MG63 (cell line): ENCODE measurements at regions not wholly inside any gene's neighbourhood (a gene's known extent, or its start where the extent isn't known, plus 50 kb on each side); places are given as distances from the start of the nearest gene placed in this dataset.

Experiments
- DNase-seq: peaks from one replicate; pipeline ENCODE4 v3.0.0-alpha.2; 2020
- H3K27me3 ChIP-seq: fragments of 250-450 bp; sonication (Bioruptor Pico); 2 replicates; pipeline ENCODE4 v1.5.1; 2020; ENCODE audit warnings: mild to moderate bottlenecking, moderate library complexity
- H3K36me3 ChIP-seq: fragments of 250-450 bp; sonication (Bioruptor Pico); 2 replicates; pipeline ENCODE4 v1.5.1; 2020; ENCODE audit warnings: mild to moderate bottlenecking, moderate library complexity
- H3K4me3 ChIP-seq: fragments of 250-450 bp; sonication (Bioruptor Pico); 2 replicates; pipeline ENCODE4 v1.5.1; 2020; ENCODE audit warnings: mild to moderate bottlenecking, moderate library complexity
- H3K9me3 ChIP-seq: fragments of 250-450 bp; sonication (Bioruptor Pico); 2 replicates; pipeline ENCODE4 v1.5.1; 2020; ENCODE audit warnings: mild to moderate bottlenecking, moderate library complexity

DNA sequence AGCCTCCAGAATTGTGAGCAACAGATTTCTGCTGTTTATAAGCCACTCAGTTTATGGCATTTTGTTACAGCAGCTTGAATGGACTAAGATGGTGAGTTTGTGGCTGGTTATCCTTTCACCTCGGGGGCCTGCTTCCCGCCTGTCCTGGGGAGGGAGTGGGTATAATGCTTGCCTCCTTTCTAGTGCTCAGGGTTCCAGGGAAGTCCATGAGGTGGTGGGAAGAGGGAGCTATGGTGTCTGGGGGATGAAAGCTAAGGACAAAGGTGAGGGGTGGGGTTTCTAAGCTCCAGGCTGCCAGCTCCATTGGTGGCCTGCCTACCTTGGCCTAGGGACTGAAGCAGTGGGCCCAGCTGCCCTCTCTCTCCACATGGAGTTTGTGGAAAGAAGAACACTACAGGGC, 50.2 kb upstream of the SDK2 start:
- DNase-seq, result no peak

DNA sequence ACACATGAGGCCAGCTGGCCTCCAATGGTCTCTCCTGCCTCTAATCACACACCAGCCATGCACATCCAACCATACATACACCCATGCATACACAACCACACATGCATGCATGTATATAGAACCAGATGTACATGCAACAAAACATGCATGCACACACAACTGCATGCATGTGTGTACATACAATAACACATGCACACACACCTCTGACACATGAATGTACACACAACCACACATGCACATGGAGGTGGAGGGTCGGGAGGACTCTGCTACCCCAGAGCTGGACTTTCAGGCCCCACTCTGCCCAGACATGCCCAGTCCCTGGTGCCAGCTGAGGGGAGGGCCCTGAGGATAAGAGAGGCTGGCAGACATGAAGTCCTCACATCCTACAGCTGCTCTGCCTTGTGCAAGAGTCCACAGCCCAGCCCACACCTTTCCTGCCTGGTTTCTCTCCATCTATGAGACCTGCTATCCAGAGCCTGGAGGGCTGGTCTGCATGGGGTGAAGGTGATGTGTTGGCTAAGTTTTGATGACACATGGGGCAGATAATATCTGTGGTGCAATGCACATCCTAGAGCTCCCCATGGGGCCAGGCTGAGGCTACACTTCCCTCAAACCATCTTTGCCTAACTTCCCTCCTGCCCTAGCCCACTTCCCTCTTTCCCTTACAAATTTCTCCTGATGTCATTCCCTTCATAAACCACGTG, 50.9 kb upstream of the SDK2 start:
- no peak for DNase-seq
- Histone ChIP-seq H3K4me3 (no peak overlapping the region), H3K9me3 (no peaks in the 10 kb centered on the region), H3K36me3 (no peaks in the 10 kb centered on the region), H3K27me3 (peaks cover 4% of the 10 kb centered on the region; the same call in 1 of the 2 replicates)

More for the DNA sequence above, 50.2 kb upstream of the SDK2 start:
- Histone ChIP-seq H3K36me3 (no peaks in the 10 kb centered on the region), H3K9me3 (no peaks in the 10 kb centered on the region), H3K27me3 (peaks cover 4% of the 10 kb centered on the region; the same call in 1 of the 2 replicates), H3K4me3 (no peak overlapping the region)

DNA sequence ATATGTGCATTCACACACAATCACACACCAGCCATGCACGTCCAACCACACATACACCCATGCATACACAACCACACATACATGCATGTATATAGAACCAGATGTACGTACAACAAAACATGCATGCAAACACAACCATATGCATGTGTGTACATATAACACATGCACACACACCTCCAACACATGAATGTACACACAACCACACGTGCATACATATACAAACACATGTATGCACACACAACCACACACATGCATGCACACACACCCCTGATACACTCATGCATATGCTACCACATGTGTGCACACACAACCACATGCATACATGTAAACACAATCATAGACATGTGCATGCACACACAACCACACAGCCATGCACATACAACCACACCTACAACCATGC, 52.0 kb upstream of the SDK2 start:
- Histone ChIP-seq H3K36me3 (no peaks in the 10 kb centered on the region), H3K4me3 (no peak overlapping the region), H3K27me3 (peaks cover 4% of the 10 kb centered on the region; the same call in 1 of the 2 replicates), H3K9me3 (no peaks in the 10 kb centered on the region)
- DNase-seq, result no peak

DNA sequence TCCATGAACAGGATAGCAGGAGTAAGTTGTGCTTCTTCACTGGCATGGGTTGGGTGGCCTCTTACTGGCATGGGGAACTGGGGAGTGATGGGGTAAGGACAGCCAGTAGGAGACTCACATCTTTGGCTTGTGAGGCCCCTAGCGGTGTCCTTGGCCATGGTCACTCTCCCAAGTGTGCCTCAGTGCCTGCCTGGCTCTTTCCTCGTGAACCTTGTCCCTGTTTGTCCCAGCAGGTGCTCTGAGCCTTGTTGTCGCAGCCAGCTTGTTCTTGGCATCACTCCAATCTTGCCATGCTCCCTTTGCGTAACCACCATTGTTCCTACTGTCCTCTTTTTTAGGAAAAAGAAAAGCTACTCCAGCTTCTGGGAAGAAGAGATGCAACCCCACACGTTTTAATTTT, 53.6 kb upstream of the SDK2 start:
- no peaks in the 10 kb centered on the region for H3K36me3 ChIP-seq
- H3K27me3 ChIP-seq, result peaks cover 4% of the 10 kb centered on the region; the same call in 1 of the 2 replicates
- H3K4me3 ChIP-seq, result no peak overlapping the region
- DNase-seq, result no peak
- H3K9me3 ChIP-seq, result no peaks in the 10 kb centered on the region

DNA sequence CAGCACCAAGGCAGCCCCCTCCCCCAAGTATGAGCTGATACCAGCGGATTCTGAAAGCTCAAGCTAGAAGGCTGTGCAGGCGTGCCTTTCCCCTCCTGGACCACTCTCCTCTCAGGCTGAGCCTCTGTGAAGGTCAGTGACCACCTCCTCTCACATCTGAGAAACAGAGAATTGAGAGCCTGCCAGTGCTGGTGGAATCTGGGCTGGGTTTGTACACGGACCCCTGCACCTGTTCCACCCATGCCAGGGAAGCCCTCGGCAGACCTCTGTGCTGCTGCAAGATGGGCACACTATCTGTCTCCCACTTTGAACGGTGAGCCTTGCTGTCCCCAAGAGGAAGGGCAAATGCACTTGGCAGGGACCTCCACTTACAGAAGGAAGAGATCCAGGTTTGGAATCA, 54.7 kb upstream of the SDK2 start:
- Histone ChIP-seq H3K9me3 (no peaks in the 10 kb centered on the region), H3K36me3 (no peaks in the 10 kb centered on the region), H3K4me3 (no peak overlapping the region), H3K27me3 (peaks cover 4% of the 10 kb centered on the region; the same call in 1 of the 2 replicates)
- DNase-seq, result no peak

DNA sequence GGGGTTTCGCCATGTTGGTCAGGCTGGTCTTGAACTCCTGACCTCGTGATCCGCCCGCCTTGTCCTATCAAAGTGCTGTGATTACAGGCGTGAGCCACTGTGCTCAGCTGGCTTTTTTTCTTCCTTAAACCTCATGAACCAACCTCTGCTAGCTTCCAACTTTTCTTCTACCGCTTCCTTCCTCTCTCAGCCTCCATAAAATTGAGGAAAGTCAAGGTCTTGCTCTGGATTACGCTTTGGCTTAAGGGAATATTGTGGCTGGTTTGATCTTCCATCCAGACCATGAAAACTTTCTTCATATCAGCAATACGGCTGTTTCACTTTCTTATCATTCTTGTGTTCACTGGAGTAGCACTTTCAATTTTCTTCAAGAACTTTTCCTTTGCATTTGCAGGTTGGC, 57.5 kb upstream of the SDK2 start:
- Histone ChIP-seq H3K36me3 (no peaks in the 10 kb centered on the region), H3K27me3 (peaks cover 4% of the 10 kb centered on the region; the same call in 1 of the 2 replicates), H3K9me3 (no peaks in the 10 kb centered on the region), H3K4me3 (no peak overlapping the region)
- no peak for DNase-seq

DNA sequence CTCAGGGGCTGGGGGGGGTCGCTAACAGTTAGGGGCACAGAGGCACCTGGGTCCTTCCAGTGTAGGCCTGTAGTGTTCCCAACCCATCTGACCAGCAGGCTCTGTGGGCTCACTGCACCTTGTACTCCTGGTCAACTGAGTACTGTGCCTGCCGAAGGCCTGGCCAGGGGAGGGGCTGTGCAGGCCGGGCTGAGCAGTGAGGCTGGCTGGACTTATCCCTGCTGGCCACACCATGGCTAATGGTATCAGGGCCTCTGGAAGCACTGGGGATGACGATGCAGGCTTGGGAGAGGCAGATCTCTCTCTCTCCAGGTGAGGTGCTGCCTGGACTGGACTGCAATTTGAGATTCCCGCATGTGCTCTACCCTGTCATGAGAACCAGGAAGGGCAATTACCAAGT, 58.9 kb upstream of the SDK2 start:
- Histone ChIP-seq H3K4me3 (no peak overlapping the region), H3K9me3 (peaks cover 7% of the 10 kb centered on the region; the same call in 1 of the 2 replicates), H3K27me3 (peaks cover 4% of the 10 kb centered on the region; the same call in 1 of the 2 replicates), H3K36me3 (no peaks in the 10 kb centered on the region)
- DNase-seq, result no peak

DNA sequence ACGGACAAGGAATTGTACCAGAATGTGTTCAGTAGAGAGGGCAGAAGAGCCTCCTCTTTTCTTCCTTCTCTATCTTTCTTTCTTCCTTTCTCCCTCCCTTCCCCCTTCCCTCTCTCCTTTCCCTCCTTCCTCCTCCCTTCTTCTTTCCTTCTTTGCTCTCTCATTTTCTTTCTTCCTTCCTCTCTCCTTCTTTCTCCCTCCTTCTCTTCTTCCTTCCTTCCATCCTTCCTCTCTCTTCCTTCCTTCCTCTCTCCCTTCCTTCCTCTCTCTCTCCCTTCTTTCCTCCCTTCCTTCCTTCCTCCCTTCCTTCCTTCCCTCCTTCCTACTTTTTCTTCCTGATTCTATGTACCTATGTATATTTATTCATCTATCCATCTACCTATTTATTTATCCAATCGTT, 59.7 kb upstream of the SDK2 start:
- H3K36me3 ChIP-seq, result no peaks in the 10 kb centered on the region
- H3K9me3 ChIP-seq, result peaks cover 7% of the 10 kb centered on the region; the same call in 1 of the 2 replicates
- no peak overlapping the region for H3K4me3 ChIP-seq
- no peak for DNase-seq
- no peaks in the 10 kb centered on the region for H3K27me3 ChIP-seq

DNA sequence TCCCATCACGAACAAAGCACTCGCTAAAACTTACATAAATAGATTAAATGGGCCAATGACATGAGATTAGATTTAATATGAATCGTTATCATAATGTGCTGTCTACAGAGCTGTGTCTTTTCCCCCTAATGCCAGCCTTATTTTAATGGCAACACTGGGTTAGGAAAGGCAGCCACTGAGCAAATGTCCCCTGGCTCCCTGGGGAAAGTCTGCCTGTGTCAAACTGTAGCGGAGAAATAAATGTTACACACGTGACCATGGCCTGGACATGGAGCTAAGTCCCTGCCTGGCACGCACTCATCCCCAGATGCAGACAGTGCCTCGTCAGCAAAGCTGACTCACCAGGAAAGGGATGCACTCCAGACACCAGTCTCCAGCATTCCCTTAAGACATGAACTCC, 61.3 kb upstream of the SDK2 start:
- Histone ChIP-seq H3K9me3 (peaks cover 7% of the 10 kb centered on the region; the same call in 1 of the 2 replicates), H3K36me3 (no peaks in the 10 kb centered on the region), H3K4me3 (no peak overlapping the region), H3K27me3 (no peaks in the 10 kb centered on the region)
- DNase-seq, result peak; percentile 85

DNA sequence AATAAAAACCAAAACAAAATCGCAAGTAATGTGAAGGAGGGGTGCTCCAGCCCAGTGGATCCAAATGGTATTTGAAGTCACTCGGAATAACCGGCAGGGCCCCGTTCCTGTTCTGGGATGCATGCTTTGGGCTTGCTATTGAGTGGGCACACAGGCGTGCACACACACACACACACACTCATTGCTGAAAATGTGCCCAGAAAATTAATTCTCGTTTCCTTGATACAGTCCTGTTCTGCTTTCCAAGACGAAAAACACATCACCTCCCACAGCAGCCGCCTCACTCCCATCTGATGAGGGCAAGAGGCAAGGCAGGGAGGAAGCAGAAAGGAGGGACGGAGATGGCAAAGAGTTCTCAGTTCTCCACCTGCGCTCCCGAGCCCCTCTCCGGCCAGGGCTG, 62.2 kb upstream of the SDK2 start:
- no peak for DNase-seq
- Histone ChIP-seq H3K9me3 (peaks cover 7% of the 10 kb centered on the region; the same call in 1 of the 2 replicates), H3K4me3 (no peak overlapping the region), H3K36me3 (no peaks in the 10 kb centered on the region), H3K27me3 (no peaks in the 10 kb centered on the region)

DNA sequence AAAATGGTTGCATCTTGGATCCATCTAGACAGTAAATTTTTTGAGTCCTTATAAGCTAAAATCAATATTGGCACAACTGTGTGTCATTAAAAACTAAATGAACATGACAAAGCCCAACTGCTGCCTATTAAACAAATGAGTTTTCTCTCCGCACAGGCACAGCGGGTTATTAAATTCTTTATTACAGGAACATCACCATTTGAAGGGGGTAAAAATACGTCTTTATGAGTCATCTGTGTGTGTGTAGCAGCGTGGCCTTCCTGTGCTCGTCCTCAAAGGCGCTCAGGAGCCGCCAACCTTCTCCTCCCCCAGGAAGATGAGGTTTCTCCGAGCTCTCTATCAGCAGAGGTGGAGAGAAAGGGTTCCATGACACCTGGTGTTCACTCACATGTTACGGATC, 62.6 kb upstream of the SDK2 start:
- peaks cover 2% of the 10 kb centered on the region; the same call in 1 of the 2 replicates for H3K27me3 ChIP-seq
- no peak for DNase-seq
- H3K9me3 ChIP-seq, result peaks cover 7% of the 10 kb centered on the region; the same call in 1 of the 2 replicates
- H3K36me3 ChIP-seq, result no peaks in the 10 kb centered on the region
- H3K4me3 ChIP-seq, result no peak overlapping the region

DNA sequence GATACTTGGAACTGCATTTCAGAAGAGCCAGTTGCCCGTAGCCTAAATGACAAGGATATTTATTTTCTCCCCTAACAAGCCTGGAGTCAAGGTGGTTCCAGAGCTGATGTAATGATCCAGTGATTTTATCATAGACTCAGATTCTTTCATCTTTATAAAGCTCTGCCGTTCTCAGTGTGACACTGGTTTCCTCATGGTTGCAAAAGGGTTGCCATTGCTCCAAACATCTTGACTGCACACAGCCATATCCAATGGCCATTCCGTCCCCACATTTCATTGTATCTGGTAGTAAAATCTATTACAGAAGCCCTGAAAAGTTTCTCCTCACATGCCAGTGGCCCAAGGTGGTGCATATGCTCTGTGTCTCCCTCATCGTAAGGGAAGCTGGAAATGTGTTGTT, 63.1 kb upstream of the SDK2 start:
- no peak for DNase-seq
- Histone ChIP-seq H3K9me3 (peaks cover 7% of the 10 kb centered on the region; the same call in 1 of the 2 replicates), H3K27me3 (peaks cover 5% of the 10 kb centered on the region), H3K4me3 (no peak overlapping the region), H3K36me3 (no peaks in the 10 kb centered on the region)

DNA sequence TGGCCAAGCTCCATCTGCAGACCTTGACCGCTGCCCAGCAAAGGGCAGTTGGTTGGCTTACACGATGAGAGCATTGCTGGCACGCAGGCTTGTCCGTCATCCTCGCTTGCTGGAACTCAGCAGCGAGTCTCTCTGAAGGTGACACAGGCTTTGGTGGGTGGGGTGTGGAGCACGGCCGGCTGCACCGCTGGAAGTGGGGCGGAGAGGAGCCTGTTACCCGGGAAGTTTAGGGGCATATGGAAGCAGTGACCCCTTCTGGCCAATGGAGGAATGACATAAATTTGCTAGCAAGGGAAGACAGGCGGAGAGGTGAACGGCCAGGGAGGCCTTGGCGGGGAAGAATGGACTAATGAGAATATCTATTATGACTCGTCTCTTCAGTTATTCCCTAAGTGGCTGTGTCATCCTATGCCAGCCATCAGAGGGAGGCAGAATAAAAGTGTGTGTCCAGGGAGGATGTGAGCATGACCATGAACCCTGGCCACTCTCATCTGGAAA, 65.9 kb upstream of the SDK2 start:
- Histone ChIP-seq H3K4me3 (no peak overlapping the region), H3K36me3 (no peaks in the 10 kb centered on the region), H3K9me3 (peaks cover 7% of the 10 kb centered on the region; the same call in 1 of the 2 replicates), H3K27me3 (peaks cover 14% of the 10 kb centered on the region)
- peak; percentile 76 for DNase-seq

DNA sequence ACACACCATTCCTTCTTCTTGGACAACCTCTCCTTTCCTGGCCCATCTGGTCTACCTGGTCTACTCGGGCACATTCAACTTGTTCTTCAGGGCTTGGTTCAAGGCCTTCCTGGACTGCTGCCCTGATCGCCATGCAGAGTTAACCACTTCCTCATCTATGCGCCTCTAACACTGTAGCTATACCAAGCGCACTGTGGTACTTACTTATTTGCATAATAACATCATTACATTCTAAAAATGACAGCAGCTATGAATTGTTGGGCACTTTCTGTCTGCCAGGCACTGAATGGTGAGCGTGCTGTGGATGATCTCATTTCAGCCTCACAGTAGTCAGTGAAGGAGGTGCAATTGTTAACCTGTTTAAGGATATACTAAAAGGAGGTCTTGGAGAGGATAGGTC, 66.9 kb upstream of the SDK2 start:
- H3K4me3 ChIP-seq, result no peak overlapping the region
- peaks cover 14% of the 10 kb centered on the region for H3K27me3 ChIP-seq
- peaks cover 7% of the 10 kb centered on the region; the same call in 1 of the 2 replicates for H3K9me3 ChIP-seq
- no peak for DNase-seq
- no peaks in the 10 kb centered on the region for H3K36me3 ChIP-seq

DNA sequence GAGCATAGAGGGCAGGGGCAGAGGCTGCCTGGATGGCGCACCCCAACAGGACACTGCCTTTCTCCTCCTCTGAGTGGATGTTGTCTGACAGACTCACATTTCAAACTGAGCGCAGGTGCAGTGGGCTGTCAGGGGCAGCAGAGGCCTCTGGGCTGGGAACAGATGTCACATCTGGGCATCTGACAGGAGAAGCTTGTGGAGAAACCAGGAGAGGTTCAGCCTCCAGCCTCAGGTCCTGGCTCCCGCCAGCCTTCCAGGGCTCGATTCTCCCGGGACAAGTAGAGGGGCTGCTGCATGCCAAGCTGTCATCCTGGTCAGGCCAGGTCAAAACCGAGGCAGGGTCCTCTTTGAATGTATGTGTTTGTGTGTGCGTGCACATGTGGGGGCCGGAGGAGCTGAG, 67.7 kb upstream of the SDK2 start:
- DNase-seq, result no peak
- Histone ChIP-seq H3K36me3 (no peaks in the 10 kb centered on the region), H3K27me3 (peaks cover 19% of the 10 kb centered on the region), H3K4me3 (no peak overlapping the region), H3K9me3 (peaks cover 6% of the 10 kb centered on the region; the same call in 1 of the 2 replicates)

DNA sequence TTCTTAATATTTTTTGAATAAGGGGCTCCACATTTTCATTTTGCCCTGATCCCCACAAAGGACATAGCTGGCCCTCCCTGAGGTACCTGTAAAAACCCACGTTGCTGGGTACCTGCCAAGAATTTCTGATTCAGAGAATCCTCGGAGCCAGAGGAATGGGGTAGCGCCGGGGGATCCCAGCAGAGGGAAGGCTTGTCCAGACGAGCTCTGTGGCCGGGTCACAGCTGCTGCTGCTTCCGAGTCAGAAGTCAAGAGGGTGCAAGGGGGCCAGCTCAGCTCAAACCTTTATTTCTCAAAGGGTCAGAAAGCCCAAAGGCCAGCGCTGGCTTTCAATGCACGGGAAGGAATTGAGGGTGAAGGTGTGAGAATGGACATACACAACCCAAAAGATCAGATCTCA, 68.9 kb upstream of the SDK2 start:
- H3K27me3 ChIP-seq, result peaks cover 19% of the 10 kb centered on the region
- H3K9me3 ChIP-seq, result no peaks in the 10 kb centered on the region
- H3K4me3 ChIP-seq, result no peak overlapping the region
- H3K36me3 ChIP-seq, result no peaks in the 10 kb centered on the region
- DNase-seq, result peak; percentile 13

DNA sequence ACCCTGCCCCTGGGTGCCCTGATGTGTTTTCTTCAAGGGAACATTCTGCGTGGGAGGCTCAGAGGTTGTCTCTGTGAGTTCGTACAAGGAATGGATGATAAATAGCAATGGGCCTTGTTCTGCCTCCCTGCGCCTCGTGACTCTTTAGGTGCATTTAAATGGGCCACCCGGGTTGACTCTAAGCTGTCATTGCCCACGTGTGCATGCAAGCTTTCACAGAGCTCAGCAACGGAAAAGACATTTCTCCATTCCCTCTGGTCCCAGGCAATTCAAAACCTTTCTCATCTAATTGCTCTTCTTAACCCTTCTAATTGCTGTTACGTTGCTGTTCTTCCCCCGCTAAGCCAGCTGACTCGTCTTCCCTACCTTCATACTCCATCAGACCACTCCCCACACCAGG, 71.5 kb upstream of the SDK2 start:
- H3K36me3 ChIP-seq, result no peaks in the 10 kb centered on the region
- no peak overlapping the region for H3K4me3 ChIP-seq
- no peak for DNase-seq
- peaks cover 19% of the 10 kb centered on the region for H3K27me3 ChIP-seq
- H3K9me3 ChIP-seq, result no peaks in the 10 kb centered on the region

DNA sequence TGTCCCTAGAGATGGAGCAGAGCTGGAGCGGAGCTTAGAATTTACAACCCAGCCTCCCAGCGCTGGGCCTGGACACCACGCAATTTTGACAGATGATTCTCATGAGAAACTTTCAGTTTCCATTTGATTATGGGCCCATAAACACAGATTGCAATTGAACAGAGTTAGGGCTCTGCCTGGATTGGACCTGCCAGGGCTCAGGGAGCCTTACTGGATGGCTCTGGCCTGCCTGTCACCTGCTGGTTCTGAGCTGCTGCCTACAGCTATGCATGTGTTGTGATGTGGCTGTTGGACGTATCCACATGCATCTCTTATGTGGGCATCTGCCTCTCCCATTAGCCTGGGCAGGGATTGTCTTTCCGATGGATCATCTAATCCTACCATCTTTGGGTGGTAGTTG, 73.4 kb upstream of the SDK2 start:
- DNase-seq, result no peak
- H3K9me3 ChIP-seq, result no peaks in the 10 kb centered on the region
- H3K4me3 ChIP-seq, result no peak overlapping the region
- peaks cover 16% of the 10 kb centered on the region for H3K27me3 ChIP-seq
- H3K36me3 ChIP-seq, result no peaks in the 10 kb centered on the region
